Body of pancreas (tissue), 4 donors: ENCODE measurements at regions not wholly inside any gene's neighbourhood (a gene's known extent, or its start where the extent isn't known, plus 50 kb on each side); places are given as distances from the start of the nearest gene placed in this dataset.

ENCODE experiments used
- ATAC-seq: fragments of 150-250 bp; one replicate; pipeline ENCODE4 v1.9.1; 2016
- DNase-seq, 4 donors: peaks; one replicate each; pipeline ENCODE4 v3.0.0-alpha.2; 2019
- H3K27ac ChIP-seq, 4 donors: fragments of 200-600 bp; sonication (generic); 1 replicate in 3 of 4; 2 replicates in 1 of 4; pipeline versions ENCODE4 v1.5.1 to v1.6.1; 2016 to 2019; ENCODE audit warnings: mild to moderate bottlenecking in 1 of 4, mixed read lengths in 1 of 4, moderate library complexity in 1 of 4
- H3K27me3 ChIP-seq, 2 donors: fragments of 200-600 bp; sonication (generic); one replicate each; pipeline ENCODE4 v1.6.0; 2016; ENCODE audit warnings: mild to moderate bottlenecking in 1 of 2
- H3K36me3 ChIP-seq, 2 donors: fragments of 200-600 bp; sonication (generic); replicated peaks in 1 of 2; 2 replicates each; pipeline ENCODE4 v1.5.1; 2016; ENCODE audit warnings: low read depth in 2 of 2; ENCODE audit not compliant: insufficient read depth in 1 of 2
- H3K4me1 ChIP-seq: fragments of 200-600 bp; sonication (generic); one replicate; pipeline ENCODE4 v1.6.0; 2016
- H3K4me3 ChIP-seq, 2 donors: fragments of 200-600 bp; sonication (generic); 1 replicate in 1 of 2; 2 replicates in 1 of 2; pipeline ENCODE4 v1.5.1; 2016 to 2019
- H3K9me3 ChIP-seq, 3 donors: fragments of 200-600 bp; sonication (generic); 1 replicate in 2 of 3; 2 replicates in 1 of 3; pipeline ENCODE4 v1.5.1; 2016
- CTCF ChIP-seq, 7 experiments: fragments of 450-650 bp in 4 of 7; fragments of 200-600 bp in 3 of 7; sonication (generic) in 3 of 7; IDR thresholded peaks; one replicate each; pipeline ENCODE4 v1.5.1; 2016 to 2019; ENCODE audit warnings: antibody characterized with exemption in 7 of 7
- POLR2A ChIP-seq, 3 donors: fragments of 450-650 bp; IDR thresholded peaks; one replicate each; pipeline ENCODE4 v1.6.1; 2016; ENCODE audit warnings: antibody characterized with exemption in 3 of 3, mild to moderate bottlenecking in 2 of 3
- WGBS, 2 donors: methylation state at CpG; one replicate each; pipeline ENCODE4 v1.1.5; 2017; 5-methylcytosine and 5-hydroxymethylcytosine counted together
- intact Hi-C: fragments of 100-400 bp; cut with DNase I; formaldehyde crosslinking; loops from one replicate; pipeline ENCODE4 v1.15.1; 2023

- Histone ChIP-seq H3K4me1 (peaks cover 5% of the 10 kb centered on the region), H3K9me3 (no peaks in the 10 kb centered on the region), H3K4me3 (no peak overlapping the region), H3K27ac (no peak overlapping the region), H3K36me3 (no peaks in the 10 kb centered on the region), H3K27me3 (no peaks in the 10 kb centered on the region)
- TF ChIP-seq CTCF (IDR thresholded peaks at IDR 0.05) (no peak), POLR2A (IDR thresholded peaks at IDR 0.05) (no peak)
- intact Hi-C loops = no loop called here
- ATAC-seq (no peak), DNase-seq (no peak)
These were observed 225.2 kb upstream of the PGRMC2 start for GRCh38 chr4:128512767-128513322.

GRCh38 chr4:128512161-128512560, 224.5 kb upstream of the PGRMC2 start:
- TF ChIP-seq CTCF (IDR thresholded peaks at IDR 0.05) (no peak), POLR2A (IDR thresholded peaks at IDR 0.05) (no peak)
- Histone ChIP-seq H3K27ac (no peak overlapping the region), H3K27me3 (no peaks in the 10 kb centered on the region), H3K36me3 (no peaks in the 10 kb centered on the region), H3K4me1 (no peaks in the 10 kb centered on the region), H3K9me3 (no peaks in the 10 kb centered on the region), H3K4me3 (no peak overlapping the region)
- ATAC-seq (no peak), DNase-seq (no peak)
- whole genome bisulfite sequencing, 2 donors = 92 to 97% methylated on average over 5 of the region's 5 CpGs
- intact Hi-C loops = no loop called here

GRCh38 chr4:128510850-128511249, 223.2 kb upstream of the PGRMC2 start:
- Histone ChIP-seq H3K4me3 (no peak overlapping the region), H3K27ac (no peak overlapping the region), H3K4me1 (no peaks in the 10 kb centered on the region), H3K9me3 (no peaks in the 10 kb centered on the region), H3K36me3 (no peaks in the 10 kb centered on the region), H3K27me3 (no peaks in the 10 kb centered on the region)
- ATAC-seq (no peak), DNase-seq (no peak)
- 77 to 79% methylated on average over 2 of the region's 2 CpGs for WGBS, 2 donors
- TF ChIP-seq POLR2A (IDR thresholded peaks at IDR 0.05) (no peak), CTCF (IDR thresholded peaks at IDR 0.05) (no peak)
- intact Hi-C loops = no loop called here

- Histone ChIP-seq H3K4me3 (no peak overlapping the region), H3K36me3 (no peaks in the 10 kb centered on the region), H3K27ac (no peak overlapping the region), H3K27me3 (no peaks in the 10 kb centered on the region), H3K4me1 (no peaks in the 10 kb centered on the region), H3K9me3 (peaks cover 0 to 10% (median 0%) of the 10 kb centered on the region in 3 donors)
- intact Hi-C loops = no loop called here
- WGBS, 2 donors = 48 to 57% methylated on average over 1 of the region's 1 CpG
- no peak for TF ChIP-seq POLR2A (IDR thresholded peaks at IDR 0.05)
- TF ChIP-seq CTCF (IDR thresholded peaks at IDR 0.05) = no peak
- DNase-seq (no peak), ATAC-seq (no peak)
These were observed 215.4 kb upstream of the PGRMC2 start for GRCh38 chr4:128502818-128503527.

GRCh38 chr4:128501239-128501638, 213.6 kb upstream of the PGRMC2 start:
- TF ChIP-seq CTCF (IDR thresholded peaks at IDR 0.05) (no peak), POLR2A (IDR thresholded peaks at IDR 0.05) (no peak)
- Histone ChIP-seq H3K27ac (no peak overlapping the region), H3K4me3 (no peak overlapping the region), H3K9me3 (peaks cover 0 to 10% (median 0%) of the 10 kb centered on the region in 3 donors), H3K4me1 (no peaks in the 10 kb centered on the region), H3K36me3 (no peaks in the 10 kb centered on the region), H3K27me3 (no peaks in the 10 kb centered on the region)
- no peak for DNase-seq
- WGBS, 2 donors = 92 to 97% methylated on average over 3 of the region's 3 CpGs
- intact Hi-C loops = no loop called here
- no peak for ATAC-seq
